Right atrium auricular region (tissue), 2 donors: ENCODE measurements at regions not wholly inside any gene's neighbourhood (a gene's known extent, or its start where the extent isn't known, plus 50 kb on each side); places are given as distances from the start of the nearest gene placed in this dataset.

Experiments used
- DNase-seq: peaks from one replicate; pipeline ENCODE4 v3.0.0-alpha.2; 2019; ENCODE audit warnings: low spot score
- H3K27ac ChIP-seq, 2 donors: fragments of 200-600 bp; sonication (generic); 1 replicate in 1 of 2; 2 replicates in 1 of 2; pipeline ENCODE4 v1.5.1; 2016 to 2019
- H3K27me3 ChIP-seq, 2 donors: fragments of 200-600 bp; sonication (generic); one replicate each; pipeline versions ENCODE4 v1.5.1 to v1.6.0; 2017 to 2019
- H3K36me3 ChIP-seq: fragments of 200-600 bp; sonication (generic); one replicate; pipeline ENCODE4 v1.5.1; 2016
- H3K4me1 ChIP-seq, 2 donors: fragments of 200-600 bp; sonication (generic); one replicate each; pipeline versions ENCODE4 v1.5.1 to v1.6.0; 2017 to 2019
- H3K4me3 ChIP-seq, 2 donors: fragments of 200-600 bp; sonication (generic); 1 replicate in 1 of 2; 2 replicates in 1 of 2; pipeline ENCODE4 v1.5.1; 2017 to 2019; ENCODE audit warnings: mild to moderate bottlenecking in 1 of 2, moderate library complexity in 1 of 2
- H3K9me3 ChIP-seq, 2 donors: fragments of 200-600 bp; sonication (generic); one replicate each; pipeline ENCODE4 v1.5.1; 2019
- CTCF ChIP-seq, 2 donors: fragments of 200-600 bp; sonication (generic); IDR thresholded peaks; one replicate each; pipeline ENCODE4 v1.5.1; 2019; ENCODE audit warnings: antibody characterized with exemption in 2 of 2

GRCh38 chr6:168794491-168794890, 353.5 kb downstream of the SMOC2 start:
- Histone ChIP-seq H3K36me3 (no peaks in the 10 kb centered on the region), H3K27ac (no peak overlapping the region), H3K9me3 (no peaks in the 10 kb centered on the region), H3K4me1 (no peaks in the 10 kb centered on the region), H3K27me3 (no peaks in the 10 kb centered on the region), H3K4me3 (no peak overlapping the region)
- DNase-seq: no peak
- no peak for TF ChIP-seq CTCF (IDR thresholded peaks at IDR 0.05)

- DNase-seq: no peak
- no peak for TF ChIP-seq CTCF (IDR thresholded peaks at IDR 0.05)
Observed at GRCh38 chr6:168793649-168794048, 352.7 kb downstream of the SMOC2 start.

GRCh38 chr6:168791917-168792316, 350.9 kb downstream of the SMOC2 start:
- H3K27me3 ChIP-seq: no peaks in the 10 kb centered on the region
- TF ChIP-seq CTCF (IDR thresholded peaks at IDR 0.05): no peak
- H3K4me1 ChIP-seq: no peaks in the 10 kb centered on the region
- no peaks in the 10 kb centered on the region for H3K36me3 ChIP-seq
- H3K9me3 ChIP-seq: no peaks in the 10 kb centered on the region
- DNase-seq: no peak
- no peak overlapping the region for H3K4me3 ChIP-seq
- no peak overlapping the region for H3K27ac ChIP-seq

More at GRCh38 chr6:168793649-168794048, 352.7 kb downstream of the SMOC2 start:
- Histone ChIP-seq H3K36me3 (no peaks in the 10 kb centered on the region), H3K27me3 (no peaks in the 10 kb centered on the region), H3K9me3 (no peaks in the 10 kb centered on the region), H3K4me3 (no peak overlapping the region), H3K4me1 (no peaks in the 10 kb centered on the region), H3K27ac (no peak overlapping the region)

GRCh38 chr6:168789699-168790098, 348.7 kb downstream of the SMOC2 start:
- H3K36me3 ChIP-seq: no peaks in the 10 kb centered on the region
- no peak overlapping the region for H3K27ac ChIP-seq
- H3K4me3 ChIP-seq: no peak overlapping the region
- H3K9me3 ChIP-seq: no peaks in the 10 kb centered on the region
- no peak for DNase-seq
- no peaks in the 10 kb centered on the region for H3K27me3 ChIP-seq
- H3K4me1 ChIP-seq: no peaks in the 10 kb centered on the region
- TF ChIP-seq CTCF (IDR thresholded peaks at IDR 0.05): no peak

- DNase-seq: no peak
- Histone ChIP-seq H3K27ac (no peak overlapping the region), H3K4me1 (no peaks in the 10 kb centered on the region), H3K36me3 (no peaks in the 10 kb centered on the region), H3K4me3 (no peak overlapping the region), H3K9me3 (no peaks in the 10 kb centered on the region), H3K27me3 (no peaks in the 10 kb centered on the region)
- TF ChIP-seq CTCF (IDR thresholded peaks at IDR 0.05): no peak
Observed at GRCh38 chr6:168785720-168786511, 344.9 kb downstream of the SMOC2 start.

GRCh38 chr6:168784426-168784825, 343.4 kb downstream of the SMOC2 start:
- no peak for DNase-seq
- H3K4me3 ChIP-seq: no peak overlapping the region
- H3K36me3 ChIP-seq: no peaks in the 10 kb centered on the region
- TF ChIP-seq CTCF (IDR thresholded peaks at IDR 0.05): no peak
- H3K9me3 ChIP-seq: peaks cover 0 to 4% of the 10 kb centered on the region in 2 donors
- H3K27ac ChIP-seq: no peak overlapping the region
- no peaks in the 10 kb centered on the region for H3K27me3 ChIP-seq
- no peaks in the 10 kb centered on the region for H3K4me1 ChIP-seq
